Choroid plexus epithelial cell (primary cell): ENCODE measurements at regions not wholly inside any gene's neighbourhood (a gene's known extent, or its start where the extent isn't known, plus 50 kb on each side); places are given as distances from the start of the nearest gene placed in this dataset.

ENCODE experiments used
- DNase-seq: peaks from one replicate; pipeline ENCODE4 v3.0.0-alpha.2; 2010; ENCODE audit warnings: low read depth
- H3K4me3 ChIP-seq: 2 replicates; pipeline ENCODE4 v1.5.1; 2011; ENCODE audit warnings: low read depth, mild to moderate bottlenecking, control low read depth, low read length, moderate library complexity
- TF ChIP-seq, protein P1 (sequence below): conservative IDR thresholded peaks from 2 replicates; pipeline ENCODE4 v1.5.1; 2011; ENCODE audit warnings: low read depth, mild to moderate bottlenecking, control low read depth, inconsistent platforms, low read length, moderate library complexity

DNA sequence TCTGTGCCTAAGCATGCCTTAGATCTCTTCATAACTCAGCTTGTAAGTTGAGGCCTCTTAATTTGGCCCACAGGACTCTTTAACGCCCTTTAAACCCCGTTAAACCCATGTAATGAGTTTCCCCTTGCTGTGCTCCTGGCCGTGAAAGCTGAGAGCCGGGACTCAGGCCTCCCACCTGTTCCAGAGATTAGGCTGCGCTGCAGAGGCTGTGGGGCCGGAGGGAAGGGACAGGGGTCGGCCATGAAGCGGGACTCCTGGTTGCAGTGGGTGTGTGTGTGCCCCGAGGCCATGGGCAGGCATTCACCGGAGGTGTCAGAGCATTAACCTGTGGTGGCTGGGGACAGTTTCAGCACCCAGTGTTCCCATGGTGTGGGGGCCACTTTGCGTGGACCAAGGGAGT, 150.8 kb upstream of the IRX3 start:
- TF ChIP-seq, protein P1, sequence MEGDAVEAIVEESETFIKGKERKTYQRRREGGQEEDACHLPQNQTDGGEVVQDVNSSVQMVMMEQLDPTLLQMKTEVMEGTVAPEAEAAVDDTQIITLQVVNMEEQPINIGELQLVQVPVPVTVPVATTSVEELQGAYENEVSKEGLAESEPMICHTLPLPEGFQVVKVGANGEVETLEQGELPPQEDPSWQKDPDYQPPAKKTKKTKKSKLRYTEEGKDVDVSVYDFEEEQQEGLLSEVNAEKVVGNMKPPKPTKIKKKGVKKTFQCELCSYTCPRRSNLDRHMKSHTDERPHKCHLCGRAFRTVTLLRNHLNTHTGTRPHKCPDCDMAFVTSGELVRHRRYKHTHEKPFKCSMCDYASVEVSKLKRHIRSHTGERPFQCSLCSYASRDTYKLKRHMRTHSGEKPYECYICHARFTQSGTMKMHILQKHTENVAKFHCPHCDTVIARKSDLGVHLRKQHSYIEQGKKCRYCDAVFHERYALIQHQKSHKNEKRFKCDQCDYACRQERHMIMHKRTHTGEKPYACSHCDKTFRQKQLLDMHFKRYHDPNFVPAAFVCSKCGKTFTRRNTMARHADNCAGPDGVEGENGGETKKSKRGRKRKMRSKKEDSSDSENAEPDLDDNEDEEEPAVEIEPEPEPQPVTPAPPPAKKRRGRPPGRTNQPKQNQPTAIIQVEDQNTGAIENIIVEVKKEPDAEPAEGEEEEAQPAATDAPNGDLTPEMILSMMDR = no peak
- H3K4me3 ChIP-seq = no peak overlapping the region
- DNase-seq = no peak

DNA sequence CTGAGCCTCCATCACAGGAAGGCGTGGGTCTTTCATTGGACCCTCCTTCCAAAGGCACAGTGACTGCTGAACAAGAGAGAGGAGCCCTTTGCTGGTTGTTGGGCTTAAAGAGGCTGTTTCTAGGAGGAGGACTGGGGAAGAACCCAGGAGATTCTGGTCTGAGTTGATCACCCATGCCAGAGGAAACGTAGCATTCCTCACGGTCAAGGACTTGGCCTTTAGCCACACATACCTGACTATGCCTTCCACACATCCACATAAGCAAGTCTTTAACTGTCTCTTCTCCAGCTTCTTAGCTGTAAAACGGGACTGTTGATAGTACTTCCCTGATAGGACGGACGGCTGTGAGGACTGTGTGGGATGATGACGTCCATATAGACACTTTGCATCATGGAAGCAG, 149.8 kb upstream of the IRX3 start:
- no peak for DNase-seq
- H3K4me3 ChIP-seq = no peak overlapping the region
- TF ChIP-seq, protein P1 = no peak

DNA sequence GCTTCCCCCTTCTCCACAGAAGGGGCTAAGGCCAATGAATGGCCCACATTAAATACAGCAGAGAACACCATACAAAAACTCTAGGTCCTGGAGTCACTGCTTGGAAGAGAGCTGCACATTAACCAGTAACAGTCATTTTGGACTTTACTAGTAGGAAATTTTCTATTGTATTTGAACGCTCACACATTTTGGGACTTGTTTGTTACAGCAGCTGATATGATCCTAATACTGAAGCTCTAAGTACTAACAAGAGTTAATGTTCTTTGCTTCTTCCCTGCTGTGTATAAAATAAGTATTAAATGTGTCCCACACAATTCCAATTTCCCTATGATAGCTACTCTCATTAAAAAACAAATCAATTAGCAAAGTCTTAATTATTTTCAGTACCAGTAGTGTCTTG, 148.3 kb upstream of the IRX3 start:
- no peak for DNase-seq
- TF ChIP-seq, protein P1 = no peak
- H3K4me3 ChIP-seq = no peak overlapping the region

DNA sequence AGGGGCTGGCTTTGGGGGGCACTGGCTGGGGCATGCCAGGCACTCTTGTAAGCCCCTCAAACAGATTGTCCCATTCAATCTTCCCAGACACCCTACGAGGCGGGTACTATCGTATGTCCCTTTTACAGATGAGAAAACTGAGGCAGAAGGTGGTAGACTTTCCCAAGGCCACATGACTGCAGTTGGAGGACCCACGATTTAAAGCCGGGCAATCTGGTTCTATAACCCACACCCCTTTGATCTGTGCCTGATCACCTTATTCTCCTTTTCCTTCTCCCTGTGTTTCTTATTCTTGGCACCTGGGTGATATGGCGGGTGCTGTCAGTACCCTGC, 146.3 kb upstream of the IRX3 start:
- H3K4me3 ChIP-seq = no peak overlapping the region
- DNase-seq = no peak
- TF ChIP-seq, protein P1 = no peak

DNA sequence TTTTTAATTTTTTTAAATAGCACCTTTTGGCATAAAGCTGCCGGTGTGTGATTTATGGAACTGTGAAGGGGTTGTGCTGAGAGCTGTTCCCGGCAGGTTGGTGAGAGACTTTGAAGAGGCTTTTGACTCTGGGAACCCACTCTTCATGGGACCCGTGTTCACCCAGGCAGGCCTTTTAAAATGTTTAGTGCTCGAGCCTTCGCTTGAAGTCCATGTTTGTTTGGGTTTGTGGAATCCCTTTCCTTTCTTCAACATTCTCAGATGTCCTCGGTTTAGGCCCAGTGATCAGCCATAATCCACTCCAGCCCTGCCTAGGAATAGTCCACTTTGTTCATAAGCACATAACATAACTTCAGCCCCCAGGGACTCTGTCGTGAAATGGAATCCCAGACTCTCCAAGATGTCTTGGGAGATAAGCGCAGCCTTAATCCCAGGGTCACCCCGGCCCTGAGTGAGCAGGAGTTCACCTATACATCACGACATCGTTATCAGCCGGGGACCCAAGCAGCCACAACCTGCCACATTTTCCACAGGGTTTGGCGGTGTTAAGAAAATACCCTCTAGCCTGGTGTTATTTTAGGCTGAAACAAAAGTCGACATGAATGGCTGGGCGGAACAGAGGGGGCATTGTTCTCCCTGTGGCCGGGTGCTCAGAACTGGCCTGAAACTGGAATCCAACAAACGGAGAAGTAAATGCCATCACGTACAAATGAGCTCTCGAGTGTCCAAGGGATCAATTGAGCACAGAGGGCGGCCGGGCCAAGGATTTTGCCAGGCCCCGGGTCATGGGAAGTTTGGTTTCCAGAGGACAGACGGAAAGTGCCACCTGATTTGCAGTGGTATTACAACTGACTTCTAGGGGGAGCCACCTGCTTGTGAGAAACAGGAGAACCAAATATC, 145.7 kb upstream of the IRX3 start:
- no peak overlapping the region for H3K4me3 ChIP-seq
- TF ChIP-seq, protein P1 = no peak
- no peak for DNase-seq

DNA sequence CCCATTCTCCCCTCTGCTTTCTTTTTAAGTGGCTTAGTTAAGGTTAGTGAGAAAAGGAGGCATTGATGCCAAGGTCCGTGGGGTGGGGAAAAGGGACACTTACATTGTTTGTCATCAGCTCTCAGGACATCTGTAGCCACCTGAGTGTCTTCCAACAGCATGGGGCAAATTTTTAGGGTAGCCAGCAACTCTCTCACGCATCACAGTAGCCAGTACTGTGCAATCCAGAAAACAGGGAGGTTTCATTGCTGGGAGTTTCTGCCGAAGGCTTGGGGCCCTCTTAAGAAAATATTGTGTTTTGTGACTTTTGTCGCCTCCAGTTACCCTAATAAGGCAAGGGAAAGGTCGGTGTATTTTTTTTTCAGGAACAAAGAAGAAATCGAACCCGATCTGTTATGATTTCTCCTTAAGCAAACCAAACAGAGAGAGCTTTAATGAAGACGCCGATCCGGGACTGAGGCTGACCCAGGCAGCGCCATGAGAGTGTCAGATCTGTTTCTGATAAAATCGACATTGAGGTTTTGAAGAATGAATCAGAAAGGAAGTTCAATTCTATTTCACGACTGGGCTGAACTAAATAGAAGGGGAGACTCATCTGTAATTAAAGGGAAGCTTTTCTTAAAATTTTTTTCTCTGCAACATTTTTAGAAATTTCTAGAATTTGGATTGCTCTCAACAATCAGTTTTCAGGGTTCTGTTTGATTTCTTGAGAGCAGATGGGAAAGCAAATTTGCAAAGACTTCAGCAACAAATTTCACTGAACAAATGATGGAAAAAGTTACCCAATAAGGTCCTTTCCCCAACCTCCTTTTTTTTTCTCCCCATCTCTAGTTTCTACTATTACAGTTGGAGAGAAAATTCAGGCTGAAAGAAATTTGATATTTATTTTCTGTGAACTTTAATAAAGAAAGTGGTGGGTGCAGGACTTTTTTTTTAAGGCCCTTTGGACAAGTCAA, 144.7 kb upstream of the IRX3 start:
- peak; percentile 28 for DNase-seq
- TF ChIP-seq, protein P1 = no peak
- no peak overlapping the region for H3K4me3 ChIP-seq
